ENCODE measurements at regions not wholly inside any gene's neighbourhood (a gene's known extent, or its start where the extent isn't known, plus 50 kb on each side); places are given as distances from the start of the nearest gene placed in this dataset.

GRCh38 chr9:32698706-32699277, 63.3 kb upstream of the TAF1L start:
- H3K4me1 ChIP-seq (ENCODE audit: control insufficient read depth, insufficient read depth, low read length), result no peaks in the 10 kb centered on the region
- H3K36me3 ChIP-seq (ENCODE audit: control insufficient read depth, insufficient read depth, low read length), result no peaks in the 10 kb centered on the region
- WGBS, 2 experiments (ENCODE audit: extremely low coverage in 2 of 2, insufficient read length in 1 of 2), result 79% methylated on average over 3 of the region's 9 CpGs; no CpG with 5 or more reads in 1 of the 2 experiments
- no peaks in the 10 kb centered on the region for H3K9me1 ChIP-seq (ENCODE audit: insufficient read depth, low read length)
- in situ Hi-C loops (cut with MboI; ENCODE audit: low sequenced_read_pairs) (no loop called here), intact Hi-C loops (cut with micrococcal nuclease) (no loop called here), dilution Hi-C loops (cut with HindIII; ENCODE audit: low sequenced_read_pairs, unreplicated experiment) (no loop called here)
- no peak overlapping the region for H2AK5ac ChIP-seq (ENCODE audit: low read depth, low read length)
- no peak overlapping the region for H4K91ac ChIP-seq (ENCODE audit: insufficient read depth, low read depth, low read length)
- BruUV-seq (replicated peaks), result no TSS peak
- no peak overlapping the region for H4K8ac ChIP-seq (ENCODE audit: low read depth in 2 of 2, low read length in 2 of 2)
- H3K23ac ChIP-seq (ENCODE audit: low read depth, low read length), result no peak overlapping the region
- H4K5ac ChIP-seq (ENCODE audit: low read depth, low read length), result no peak overlapping the region
- no peak overlapping the region for H3K4me2 ChIP-seq (ENCODE audit: low read depth, low read length)
- ATAC-seq (ENCODE audit: low read depth) (no peak), DNase-seq (no peak)
- no peak overlapping the region for H2BK120ac ChIP-seq (ENCODE audit: low read depth, low read length)
- H3K9ac ChIP-seq (ENCODE audit: low read depth, low read length), result no peak overlapping the region
- H4K20me1 ChIP-seq (ENCODE audit: insufficient read depth, low read length), result no peaks in the 10 kb centered on the region
- H2AK9ac ChIP-seq (replicated peaks; ENCODE audit: low read depth, low read length, poor library complexity), result no peak overlapping the region
- H3K56ac ChIP-seq (ENCODE audit: extremely low read depth, insufficient read depth, low read length), result no peak overlapping the region
- no peak overlapping the region for H3K18ac ChIP-seq (ENCODE audit: low read depth, low read length)
- H2AFZ ChIP-seq (replicated peaks; ENCODE audit: low read length, poor library complexity), result no peak overlapping the region
- no peak overlapping the region for H3K4me3 ChIP-seq (ENCODE audit: insufficient read depth, low read depth, low read length)
- H3K27me3 ChIP-seq (ENCODE audit: control insufficient read depth, insufficient read depth, low read length), result peaks cover 3% of the 10 kb centered on the region; the same call in 1 of the 2 replicates
- H3K14ac ChIP-seq (replicated peaks; ENCODE audit: low read depth, low read length), result no peak overlapping the region
- H2BK15ac ChIP-seq (ENCODE audit: low read depth, low read length), result no peak overlapping the region
- TF ChIP-seq RFX5 (IDR thresholded peaks at IDR 0.05; ENCODE audit: low read depth, low read length) (no peak), RAD21 (IDR thresholded peaks at IDR 0.05; ENCODE audit: low read length) (no peak), RCOR1 (IDR thresholded peaks at IDR 0.05; ENCODE audit: insufficient replicate concordance, low read length) (no peak), CHD1 (IDR thresholded peaks at IDR 0.05; ENCODE audit: low read depth, low read length) (no peak), CEBPB (IDR thresholded peaks at IDR 0.05; ENCODE audit: low read depth, low read length) (no peak), NFE2L2 (IDR thresholded peaks at IDR 0.05; ENCODE audit: low read depth, low read length) (no peak)
- TF ChIP-seq, protein P1, sequence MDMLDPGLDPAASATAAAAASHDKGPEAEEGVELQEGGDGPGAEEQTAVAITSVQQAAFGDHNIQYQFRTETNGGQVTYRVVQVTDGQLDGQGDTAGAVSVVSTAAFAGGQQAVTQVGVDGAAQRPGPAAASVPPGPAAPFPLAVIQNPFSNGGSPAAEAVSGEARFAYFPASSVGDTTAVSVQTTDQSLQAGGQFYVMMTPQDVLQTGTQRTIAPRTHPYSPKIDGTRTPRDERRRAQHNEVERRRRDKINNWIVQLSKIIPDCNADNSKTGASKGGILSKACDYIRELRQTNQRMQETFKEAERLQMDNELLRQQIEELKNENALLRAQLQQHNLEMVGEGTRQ (IDR thresholded peaks at IDR 0.05; ENCODE audit: low read depth, low read length), result no peak
- ChIA-PET POLR2A (ENCODE audit: unreplicated experiment) (no interaction called here), CTCF (no interaction called here)
- H3K79me1 ChIP-seq (ENCODE audit: low read depth in 1 of 2, low read length in 2 of 2), result no peaks in the 10 kb centered on the region
- H3K9me3 ChIP-seq (ENCODE audit: control insufficient read depth, insufficient read depth, low read length), result no peaks in the 10 kb centered on the region
- no peak overlapping the region for H2BK20ac ChIP-seq (ENCODE audit: low read depth, low read length)
- no peak overlapping the region for H3K27ac ChIP-seq (ENCODE audit: insufficient read depth, low read length)
- no peak overlapping the region for H3K4ac ChIP-seq (ENCODE audit: low read depth, low read length)
- no peak overlapping the region for H2BK5ac ChIP-seq (ENCODE audit: low read depth, low read length, poor library complexity, severe bottlenecking)

Measured in IMR-90 (cell line).